Right renal pelvis (tissue), 4 donors: ENCODE measurements at regions not wholly inside any gene's neighbourhood (a gene's known extent, or its start where the extent isn't known, plus 50 kb on each side); places are given as distances from the start of the nearest gene placed in this dataset.

ENCODE experiments used
- DNase-seq, 4 donors: peaks; one replicate each; pipeline ENCODE4 v3.0.0-alpha.2; 2013; ENCODE audit warnings: low read depth in 4 of 4, low spot score in 3 of 4, missing footprints in 1 of 4

DNA sequence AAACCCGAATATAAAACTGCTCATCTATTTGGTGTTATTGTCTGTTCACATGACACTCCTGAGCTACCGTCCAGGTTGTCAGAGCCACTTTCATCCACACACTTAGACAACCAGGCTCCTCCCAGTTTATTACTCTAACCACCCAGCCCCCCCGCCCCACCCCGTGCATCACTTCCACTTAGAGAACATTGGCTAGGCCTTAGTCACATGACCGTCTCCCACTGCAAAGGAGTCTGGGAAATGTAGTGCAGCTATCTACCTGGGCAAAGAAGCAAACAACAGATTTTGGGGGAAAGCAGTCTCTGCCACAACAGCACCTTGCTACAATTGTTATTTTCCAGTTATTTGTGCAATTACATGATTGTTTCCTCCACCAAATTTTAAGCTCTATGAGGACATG is 57.6 kb upstream of the RBPJ start:
- DNase-seq = no peak

- DNase-seq = no peak
Observed at GRCh38 chr4:26264109-26264508, 56.7 kb upstream of the RBPJ start.

GRCh38 chr4:26267087-26267486 is 53.7 kb upstream of the RBPJ start:
- no peak for DNase-seq

DNA sequence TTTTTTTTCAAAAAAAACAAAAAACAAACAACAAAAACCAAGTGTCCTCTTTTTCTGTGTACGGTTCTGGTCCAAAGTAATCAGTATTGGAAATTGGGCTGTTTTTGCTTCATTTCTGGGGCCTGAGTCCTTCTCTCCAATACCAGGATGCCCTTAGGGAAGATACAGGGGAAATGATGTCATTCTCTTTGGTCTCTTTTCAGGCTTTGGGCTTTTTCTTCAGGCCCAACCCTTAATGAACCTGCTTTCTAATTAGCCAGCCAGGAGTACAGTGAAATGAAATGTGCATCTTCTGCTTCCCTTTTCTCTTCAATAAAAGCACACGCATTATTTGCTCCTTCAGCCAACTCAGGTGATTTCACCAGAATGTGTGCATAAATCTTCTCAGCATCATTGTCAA is 52.6 kb upstream of the RBPJ start:
- DNase-seq = no peak

- DNase-seq = no peak
Observed at GRCh38 chr4:26269038-26269437, 51.8 kb upstream of the RBPJ start.
